ENCODE measurements at regions not wholly inside any gene's neighbourhood (a gene's known extent, or its start where the extent isn't known, plus 50 kb on each side); places are given as distances from the start of the nearest gene placed in this dataset.

DNA sequence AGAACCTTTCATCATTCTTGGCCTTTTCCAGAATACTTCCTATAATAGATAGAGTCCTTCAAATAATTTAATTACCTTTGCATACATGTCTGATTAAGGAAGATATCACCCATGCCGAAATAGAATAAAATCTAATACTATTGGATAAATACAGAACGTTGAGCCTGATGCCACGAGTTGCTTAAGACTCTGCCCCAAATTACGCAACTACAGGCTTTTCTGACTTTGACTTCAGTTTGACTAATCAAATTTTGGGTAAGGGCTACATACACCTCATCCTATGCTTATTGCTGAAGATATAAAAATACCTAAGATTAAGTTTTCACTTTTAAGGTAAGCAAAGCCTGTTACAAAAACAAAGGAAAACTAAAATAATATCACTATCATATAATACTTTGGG is 1065.1 kb upstream of the NRXN1 start:
- TF ChIP-seq, protein P1, sequence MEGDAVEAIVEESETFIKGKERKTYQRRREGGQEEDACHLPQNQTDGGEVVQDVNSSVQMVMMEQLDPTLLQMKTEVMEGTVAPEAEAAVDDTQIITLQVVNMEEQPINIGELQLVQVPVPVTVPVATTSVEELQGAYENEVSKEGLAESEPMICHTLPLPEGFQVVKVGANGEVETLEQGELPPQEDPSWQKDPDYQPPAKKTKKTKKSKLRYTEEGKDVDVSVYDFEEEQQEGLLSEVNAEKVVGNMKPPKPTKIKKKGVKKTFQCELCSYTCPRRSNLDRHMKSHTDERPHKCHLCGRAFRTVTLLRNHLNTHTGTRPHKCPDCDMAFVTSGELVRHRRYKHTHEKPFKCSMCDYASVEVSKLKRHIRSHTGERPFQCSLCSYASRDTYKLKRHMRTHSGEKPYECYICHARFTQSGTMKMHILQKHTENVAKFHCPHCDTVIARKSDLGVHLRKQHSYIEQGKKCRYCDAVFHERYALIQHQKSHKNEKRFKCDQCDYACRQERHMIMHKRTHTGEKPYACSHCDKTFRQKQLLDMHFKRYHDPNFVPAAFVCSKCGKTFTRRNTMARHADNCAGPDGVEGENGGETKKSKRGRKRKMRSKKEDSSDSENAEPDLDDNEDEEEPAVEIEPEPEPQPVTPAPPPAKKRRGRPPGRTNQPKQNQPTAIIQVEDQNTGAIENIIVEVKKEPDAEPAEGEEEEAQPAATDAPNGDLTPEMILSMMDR (conservative IDR thresholded peaks at IDR 0.05; ENCODE audit: low read depth, low read length) = no peak
- no peak for TF ChIP-seq EZH2 (IDR thresholded peaks at IDR 0.05; ENCODE audit: borderline replicate concordance, low read depth, low read length, poor library complexity, severe bottlenecking)
